Psoas muscle (tissue), 7 donors: ENCODE measurements at regions not wholly inside any gene's neighbourhood (a gene's known extent, or its start where the extent isn't known, plus 50 kb on each side); places are given as distances from the start of the nearest gene placed in this dataset.
A peak's percentile ranks its signal among the peaks of the same experiment; 100 is the strongest.
"Not testable (repeated sequence)": the region's sequence is repeated elsewhere in the genome, so short reads cannot be mapped to it uniquely, and the experiment has no call there.

Source experiments
- ATAC-seq, 4 donors: fragments of 200-7000 bp; cut with Tn5 transposase; one replicate each; pipeline ENCODE4 v1.9.1; 2020; ENCODE audit warnings: moderate library complexity in 3 of 4, mild to moderate bottlenecking in 2 of 4
- DNase-seq, 2 donors: peaks; one replicate each; pipeline ENCODE4 v3.0.0-alpha.2; 2020
- H3K27ac ChIP-seq: fragments of 200-600 bp; one replicate; pipeline ENCODE4 v1.8.0; 2022
- H3K27me3 ChIP-seq, 3 donors: fragments of 200-600 bp in 1 of 3; one replicate each; pipeline versions ENCODE4 v1.6.1 to v1.8.0; 2013 to 2022; ENCODE audit warnings: low read length in 2 of 3, mild to moderate bottlenecking in 2 of 3, moderate library complexity in 1 of 3; ENCODE audit not compliant: insufficient read depth in 3 of 3
- H3K36me3 ChIP-seq, 2 donors: fragments of 200-600 bp in 1 of 2; one replicate each; pipeline versions ENCODE4 v1.6.1 to v1.8.0; 2013 to 2022; ENCODE audit warnings: low read depth in 1 of 2, mild to moderate bottlenecking in 1 of 2, moderate library complexity in 1 of 2; ENCODE audit not compliant: insufficient read depth in 1 of 2
- H3K4me1 ChIP-seq: fragments of 200-600 bp; one replicate; pipeline ENCODE4 v1.8.0; 2022
- H3K4me3 ChIP-seq: fragments of 200-600 bp; one replicate; pipeline ENCODE4 v1.8.0; 2022; ENCODE audit warnings: mild to moderate bottlenecking
- H3K9me3 ChIP-seq: fragments of 200-600 bp; one replicate; pipeline ENCODE4 v1.8.0; 2022
- CTCF ChIP-seq: fragments of 200-600 bp; IDR thresholded peaks from one replicate; pipeline ENCODE4 v1.8.0; 2022; ENCODE audit warnings: antibody characterized with exemption
- WGBS, 3 donors: extraction: QIAGEN DNeasy Blood & Tissue Kit; methylation state at CpG; one replicate each; pipeline versions ENCODE4 v1.1.6 to v1.1.7; 2013; 5-methylcytosine and 5-hydroxymethylcytosine counted together
- intact Hi-C, 2 donors: fragments of 100-400 bp; cut with DNase I; formaldehyde crosslinking; loops; one replicate each; pipeline versions ENCODE4 v1.11.0 to v1.14.2; 2022
- donor health status: healthy with polysubstance abuse.
- donor health status: DM: no; HTN: no; CAD: no; lungs with moderate emphysema.
- donor health status: Bipolar disorder and iron deficiency.
- donor health status: healthy.
- donor health status: DM: yes; HTN: yes; CAD: no.
- donor health status: DM: no; HTN: no; CAD: no.
- donor health status: DM: yes; HTN: yes; CAD: no.

- TF ChIP-seq CTCF = no peak
- H3K27ac ChIP-seq = peak overlapping the region; percentile 31
- no peak overlapping the region for H3K4me3 ChIP-seq
- no peaks in the 10 kb centered on the region for H3K27me3 ChIP-seq
- H3K9me3 ChIP-seq = no peaks in the 10 kb centered on the region
- peak; percentile 41 to 75 for DNase-seq
- intact Hi-C loops = no loop called here
- ATAC-seq = peak; percentile 68 to 93 (median 88)
- WGBS, 3 donors = 19 to 46% (median 21%) methylated on average over 7 of the region's 7 CpGs
- H3K36me3 ChIP-seq = no peaks in the 10 kb centered on the region
- H3K4me1 ChIP-seq = peaks cover 19% of the 10 kb centered on the region
Observed at GRCh38 chr1:212167098-212167497, 118.1 kb upstream of the PPP2R5A start.

GRCh38 chr1:212173567-212173966 lies 111.6 kb upstream of the PPP2R5A start:
- intact Hi-C loops = no loop called here
- 96 to 99% (median 97%) methylated on average over 3 of the region's 3 CpGs for WGBS, 3 donors
- no peak for ATAC-seq
- Histone ChIP-seq H3K4me3 (no peak overlapping the region), H3K27ac (no peak overlapping the region), H3K27me3 (no peaks in the 10 kb centered on the region), H3K4me1 (no peaks in the 10 kb centered on the region), H3K9me3 (no peaks in the 10 kb centered on the region), H3K36me3 (no peaks in the 10 kb centered on the region)
- no peak for TF ChIP-seq CTCF
- DNase-seq = no peak

GRCh38 chr1:212174295-212174694 lies 110.9 kb upstream of the PPP2R5A start:
- H3K9me3 ChIP-seq, H3K27me3 ChIP-seq, DNase-seq, intact Hi-C loops, H3K36me3 ChIP-seq, ATAC-seq, H3K4me1 ChIP-seq, H3K27ac ChIP-seq, H3K4me3 ChIP-seq: not testable (repeated sequence)
- WGBS, 3 donors = 93 to 96% (median 96%) methylated on average over 9 of the region's 9 CpGs

DNA sequence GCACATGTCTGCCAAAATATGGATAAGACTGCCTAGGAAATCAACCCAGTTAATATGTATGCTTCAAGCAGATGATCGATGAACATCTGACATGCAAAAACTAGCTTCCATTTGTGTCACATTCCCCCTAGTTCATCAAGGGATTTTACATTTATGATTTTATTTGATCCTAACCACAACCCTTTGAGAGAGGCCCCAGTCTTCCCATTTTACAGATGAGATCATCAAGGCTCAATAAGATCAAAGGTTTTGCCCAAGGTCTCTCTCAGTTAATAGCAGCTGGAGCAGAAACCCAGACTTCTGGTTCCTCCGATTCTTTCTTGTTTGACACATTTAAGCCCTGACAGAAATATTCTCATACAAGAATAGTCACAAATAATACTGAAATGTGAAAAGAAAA lies 107.7 kb upstream of the PPP2R5A start:
- intact Hi-C loops = no loop called here
- Histone ChIP-seq H3K4me1 (no peaks in the 10 kb centered on the region), H3K9me3 (no peaks in the 10 kb centered on the region), H3K4me3 (no peak overlapping the region), H3K27me3 (no peaks in the 10 kb centered on the region), H3K27ac (no peak overlapping the region), H3K36me3 (no peaks in the 10 kb centered on the region)
- no peak for TF ChIP-seq CTCF
- no peak for DNase-seq
- ATAC-seq = no peak
- WGBS, 3 donors = 97% methylated on average over 2 of the region's 2 CpGs

DNA sequence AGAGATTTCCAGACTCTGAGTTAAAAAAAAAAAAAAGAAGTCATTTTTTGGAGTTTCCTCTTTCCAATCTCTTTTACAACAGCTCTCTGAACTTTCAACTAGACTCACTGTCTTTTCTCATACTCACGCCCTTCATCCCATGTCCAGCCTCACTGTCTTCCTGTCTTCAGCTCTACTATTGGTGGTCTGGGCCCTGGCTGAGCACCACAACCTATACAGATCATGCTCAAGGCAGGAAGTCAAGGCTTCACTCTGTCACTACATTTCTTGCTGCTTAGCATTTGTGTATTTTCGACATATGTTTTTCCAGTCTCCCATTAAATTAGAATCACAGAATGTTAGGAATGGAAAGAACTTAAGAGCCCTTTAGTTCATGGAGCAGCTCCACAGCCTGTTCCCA lies 106.4 kb upstream of the PPP2R5A start:
- H3K4me1 ChIP-seq = no peaks in the 10 kb centered on the region
- no peak for DNase-seq
- no peak overlapping the region for H3K4me3 ChIP-seq
- WGBS, 3 donors = 69 to 77% (median 76%) methylated on average over 2 of the region's 2 CpGs
- H3K27ac ChIP-seq = no peak overlapping the region
- no peak for ATAC-seq
- no peak for TF ChIP-seq CTCF
- no peaks in the 10 kb centered on the region for H3K36me3 ChIP-seq
- H3K9me3 ChIP-seq = no peaks in the 10 kb centered on the region
- intact Hi-C loops = no loop called here
- no peaks in the 10 kb centered on the region for H3K27me3 ChIP-seq
